ENCODE measurements at regions not wholly inside any gene's neighbourhood (a gene's known extent, or its start where the extent isn't known, plus 50 kb on each side); places are given as distances from the start of the nearest gene placed in this dataset.

GRCh38 chr4:22875587-22876257 is 183.0 kb downstream of the GBA3 start:
- H3K4me1 ChIP-seq (ENCODE audit: insufficient read depth, low read length), result no peaks in the 10 kb centered on the region
- no peaks in the 10 kb centered on the region for H3K9me3 ChIP-seq (ENCODE audit: low read length)
- intact Hi-C loops (cut with micrococcal nuclease), result no loop called here
- ChIA-PET POLR2A (ENCODE audit: unreplicated experiment) (no interaction called here), CTCF (no interaction called here)
- H3K4me3 ChIP-seq (ENCODE audit: low read length), result no peak overlapping the region
- no peak for TF ChIP-seq EZH2phosphoT487 (IDR thresholded peaks at IDR 0.05; ENCODE audit: borderline replicate concordance, low read length)
- TF ChIP-seq EZH2 (IDR thresholded peaks at IDR 0.05; ENCODE audit: low read length, unreplicated experiment), result no peak
- TF ChIP-seq CTCF (conservative IDR thresholded peaks at IDR 0.05; ENCODE audit: low read depth, low read length), result no peak
- no peaks in the 10 kb centered on the region for H3K79me2 ChIP-seq (ENCODE audit: low read length)
- H2AFZ ChIP-seq (ENCODE audit: low read length), result no peak overlapping the region
- no peak overlapping the region for H3K9ac ChIP-seq (ENCODE audit: low read length)
- no peaks in the 10 kb centered on the region for H3K9me2 ChIP-seq (replicated peaks; ENCODE audit: low read length)
- no TSS peak for BruUV-seq (replicated peaks)
- no peak for ATAC-seq
- H3K4me2 ChIP-seq (ENCODE audit: low read length), result no peak overlapping the region
- H3F3A ChIP-seq (ENCODE audit: low read length, unreplicated experiment), result no peaks in the 10 kb centered on the region
- peaks cover 69% of the 10 kb centered on the region for H3K27me3 ChIP-seq (ENCODE audit: low read length)
- no peak overlapping the region for H3K27ac ChIP-seq (ENCODE audit: low read length)
- no peaks in the 10 kb centered on the region for H3K36me3 ChIP-seq (ENCODE audit: low read depth, low read length)
- no peaks in the 10 kb centered on the region for H4K20me1 ChIP-seq (ENCODE audit: low read length)
- DNase-seq, result no peak

GRCh38 chr4:22874334-22874912 is 181.7 kb downstream of the GBA3 start:
- H3K4me3 ChIP-seq (ENCODE audit: low read length), result no peak overlapping the region
- no peak overlapping the region for H3K4me2 ChIP-seq (ENCODE audit: low read length)
- no peaks in the 10 kb centered on the region for H3K9me3 ChIP-seq (ENCODE audit: low read length)
- BruUV-seq (replicated peaks), result no TSS peak
- ChIA-PET POLR2A (ENCODE audit: unreplicated experiment) (no interaction called here), CTCF (no interaction called here)
- peaks cover 77% of the 10 kb centered on the region for H3K27me3 ChIP-seq (ENCODE audit: low read length)
- H3K9ac ChIP-seq (ENCODE audit: low read length), result no peak overlapping the region
- H3F3A ChIP-seq (ENCODE audit: low read length, unreplicated experiment), result no peaks in the 10 kb centered on the region
- H4K20me1 ChIP-seq (ENCODE audit: low read length), result no peaks in the 10 kb centered on the region
- no peak overlapping the region for H3K27ac ChIP-seq (ENCODE audit: low read length)
- TF ChIP-seq CTCF (conservative IDR thresholded peaks at IDR 0.05; ENCODE audit: low read depth, low read length), result no peak
- no peak for TF ChIP-seq EZH2 (IDR thresholded peaks at IDR 0.05; ENCODE audit: low read length, unreplicated experiment)
- no peak for TF ChIP-seq EZH2phosphoT487 (IDR thresholded peaks at IDR 0.05; ENCODE audit: borderline replicate concordance, low read length)
- no peaks in the 10 kb centered on the region for H3K9me2 ChIP-seq (replicated peaks; ENCODE audit: low read length)
- H3K4me1 ChIP-seq (ENCODE audit: insufficient read depth, low read length), result no peaks in the 10 kb centered on the region
- H3K36me3 ChIP-seq (ENCODE audit: low read depth, low read length), result no peaks in the 10 kb centered on the region
- ATAC-seq (no peak), DNase-seq (no peak)
- no peak overlapping the region for H2AFZ ChIP-seq (ENCODE audit: low read length)
- intact Hi-C loops (cut with micrococcal nuclease), result no loop called here
- H3K79me2 ChIP-seq (ENCODE audit: low read length), result no peaks in the 10 kb centered on the region

GRCh38 chr4:22873899-22874298 is 181.2 kb downstream of the GBA3 start:
- ATAC-seq, result no peak
- BruUV-seq (replicated peaks), result no TSS peak

More at GRCh38 chr4:22873899-22874298, 181.2 kb downstream of the GBA3 start:
- Histone ChIP-seq H3K27ac (ENCODE audit: low read length) (no peak overlapping the region), H4K20me1 (ENCODE audit: low read length) (no peaks in the 10 kb centered on the region), H3K4me2 (ENCODE audit: low read length) (no peak overlapping the region), H3K27me3 (ENCODE audit: low read length) (peaks cover 76% of the 10 kb centered on the region), H3K4me1 (ENCODE audit: insufficient read depth, low read length) (no peaks in the 10 kb centered on the region), H3K4me3 (ENCODE audit: low read length) (no peak overlapping the region), H3K9me3 (ENCODE audit: low read length) (no peaks in the 10 kb centered on the region), H3K9ac (ENCODE audit: low read length) (no peak overlapping the region), H3K36me3 (ENCODE audit: low read depth, low read length) (no peaks in the 10 kb centered on the region), H3F3A (ENCODE audit: low read length, unreplicated experiment) (no peaks in the 10 kb centered on the region), H3K9me2 (replicated peaks; ENCODE audit: low read length) (no peaks in the 10 kb centered on the region), H2AFZ (ENCODE audit: low read length) (no peak overlapping the region), H3K79me2 (ENCODE audit: low read length) (no peaks in the 10 kb centered on the region)
- ChIA-PET POLR2A (ENCODE audit: unreplicated experiment) (no interaction called here), CTCF (no interaction called here)
- no peak for DNase-seq
- TF ChIP-seq EZH2 (IDR thresholded peaks at IDR 0.05; ENCODE audit: low read length, unreplicated experiment), result no peak
- no peak for TF ChIP-seq EZH2phosphoT487 (IDR thresholded peaks at IDR 0.05; ENCODE audit: borderline replicate concordance, low read length)
- TF ChIP-seq CTCF (conservative IDR thresholded peaks at IDR 0.05; ENCODE audit: low read depth, low read length), result no peak
- intact Hi-C loops (cut with micrococcal nuclease), result no loop called here

All from PC-3 (cell line).